Umbilical cord (tissue), 1 donor: ENCODE measurements at regions not wholly inside any gene's neighbourhood (a gene's known extent, or its start where the extent isn't known, plus 50 kb on each side); places are given as distances from the start of the nearest gene placed in this dataset.

ENCODE experiments used
- DNase-seq: peaks from one replicate; pipeline ENCODE4 v3.0.0-alpha.2; 2015; ENCODE audit warnings: low spot score

DNA sequence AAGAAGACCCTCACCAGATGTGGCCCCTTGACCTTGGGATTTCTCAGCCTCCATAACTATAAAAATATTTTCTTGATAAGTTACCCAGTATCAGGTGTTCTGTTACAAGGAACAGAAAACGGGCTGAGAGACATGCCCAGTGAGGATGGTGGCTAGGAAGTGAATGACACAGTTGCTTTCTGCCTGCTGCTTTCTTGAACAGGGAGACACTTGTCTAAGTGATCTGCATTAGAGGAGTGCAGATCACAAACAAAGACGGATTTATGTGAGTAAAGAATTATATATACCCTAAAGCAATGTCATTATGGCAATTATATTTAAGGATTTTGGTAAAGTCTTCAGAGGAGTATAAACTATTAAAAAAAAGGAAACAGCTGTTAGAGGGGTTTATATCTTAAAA lies 169.2 kb upstream of the AHR start:
- no peak for DNase-seq

DNA sequence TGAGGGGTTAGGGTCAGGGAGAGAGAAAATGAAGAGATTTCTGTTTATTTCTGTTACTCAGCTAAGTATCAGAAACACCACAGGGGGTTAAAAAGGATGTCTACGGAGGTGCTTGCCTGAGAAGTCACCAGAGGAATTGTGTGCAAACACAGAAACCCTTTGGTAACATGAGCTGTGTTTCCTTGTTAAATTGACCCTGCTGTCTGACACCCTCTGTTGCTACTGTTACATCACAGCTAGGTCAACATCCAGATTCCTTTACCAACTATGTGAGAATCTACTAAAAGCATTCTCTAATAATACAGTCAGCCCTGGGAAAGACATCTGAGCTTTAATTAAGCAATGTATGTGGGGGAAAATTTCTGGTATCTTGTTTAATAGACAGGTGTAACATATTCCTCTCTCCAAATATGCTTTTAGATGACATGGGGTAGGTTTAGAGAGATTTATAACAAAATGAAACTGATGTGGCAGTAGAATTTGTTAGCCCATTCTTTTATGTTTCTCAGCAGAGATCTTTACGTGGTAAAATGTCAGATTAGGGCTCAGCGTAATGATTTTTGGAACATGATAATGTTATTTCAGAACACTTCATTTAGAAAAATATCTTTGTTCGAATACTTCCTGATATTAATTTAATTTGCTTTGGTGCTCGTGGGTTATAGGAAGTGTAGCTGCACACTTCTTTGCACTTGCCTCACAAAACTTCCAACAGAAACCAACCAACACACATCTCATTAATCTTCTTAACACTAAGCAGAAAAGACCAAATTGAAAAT lies 168.0 kb upstream of the AHR start:
- DNase-seq, result peak; percentile 13

DNA sequence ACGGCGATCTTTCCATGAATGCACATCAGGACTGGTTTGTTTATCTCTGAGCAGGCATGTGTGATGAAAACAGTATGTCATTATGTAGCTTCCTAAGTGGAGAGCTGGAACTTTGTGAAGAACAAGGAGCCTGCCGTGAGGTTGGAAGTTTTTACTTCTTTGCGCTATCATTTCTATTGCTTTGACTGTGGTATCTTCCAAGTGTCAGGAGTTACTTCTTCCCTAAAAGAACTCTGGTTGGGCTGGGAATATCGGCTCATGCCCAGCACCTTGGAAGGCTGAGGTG lies 167.4 kb upstream of the AHR start:
- peak; percentile 9 for DNase-seq

DNA sequence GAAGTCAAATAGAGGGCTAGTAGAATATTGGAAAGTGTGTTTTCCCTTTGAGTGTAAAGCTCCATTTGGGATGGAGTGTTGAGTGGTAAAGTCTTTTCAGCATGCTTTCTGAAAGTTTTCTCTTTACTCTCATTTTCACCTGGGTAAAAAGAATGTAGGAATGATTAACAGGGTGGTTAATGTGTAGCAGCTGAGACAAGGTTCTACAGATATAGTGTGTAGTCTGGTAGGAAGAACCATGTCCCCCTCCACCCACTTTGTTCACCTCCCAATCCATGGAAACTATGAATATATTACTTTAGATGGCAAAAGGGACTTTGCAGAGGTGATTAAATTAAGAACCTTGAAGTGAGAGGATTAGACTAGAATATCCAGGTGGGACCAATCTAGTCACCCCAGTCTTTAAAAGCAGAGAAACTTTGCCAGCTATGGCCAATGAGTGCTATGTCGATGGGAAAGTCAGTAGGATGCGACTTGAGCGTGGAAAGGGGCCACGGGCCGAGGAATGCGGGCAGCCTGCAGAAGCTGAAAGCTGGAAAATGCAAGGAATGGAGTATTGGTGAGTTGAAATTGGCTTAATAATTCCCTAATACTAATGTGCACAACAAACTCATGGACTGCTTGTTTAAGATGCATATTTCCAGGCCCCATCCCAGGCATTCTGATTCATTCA lies 166.3 kb upstream of the AHR start:
- DNase-seq, result no peak

DNA sequence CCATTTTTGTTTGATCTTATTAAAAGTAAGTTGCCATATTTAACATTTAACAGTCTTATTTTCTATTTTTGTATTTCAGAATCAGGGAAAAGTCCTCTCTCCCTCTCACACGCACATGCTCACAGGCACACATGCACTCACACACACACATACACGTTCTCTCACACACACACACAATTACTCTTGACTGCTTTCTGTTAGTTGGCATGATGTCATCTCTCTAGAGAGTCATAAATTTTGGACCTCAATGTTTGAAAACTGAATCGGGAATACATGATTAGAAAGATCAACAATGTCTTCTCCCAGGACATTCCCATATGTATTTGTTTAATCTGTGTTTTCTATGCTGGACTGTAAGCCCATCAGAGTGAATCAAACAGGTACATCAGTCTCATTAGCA lies 165.7 kb upstream of the AHR start:
- no peak for DNase-seq

DNA sequence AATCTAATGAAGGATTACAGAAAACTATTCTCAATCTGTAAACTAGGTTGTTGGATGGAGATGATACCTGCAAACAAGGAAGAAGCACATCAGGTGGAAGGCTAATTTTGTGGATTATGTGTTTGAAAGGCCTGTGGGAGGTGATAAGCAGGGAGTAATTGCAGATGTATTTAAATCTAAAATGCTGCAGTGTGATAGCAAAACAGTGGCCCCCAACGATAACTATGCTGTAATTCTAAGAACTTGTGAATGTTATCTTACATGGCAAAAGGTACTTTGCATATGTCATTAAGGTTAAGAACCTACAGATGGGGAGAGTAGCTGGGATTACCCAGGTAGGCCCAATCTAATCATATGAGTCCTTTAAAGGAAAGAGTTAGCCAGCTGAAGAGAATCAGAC lies 164.5 kb upstream of the AHR start:
- DNase-seq, result no peak

DNA sequence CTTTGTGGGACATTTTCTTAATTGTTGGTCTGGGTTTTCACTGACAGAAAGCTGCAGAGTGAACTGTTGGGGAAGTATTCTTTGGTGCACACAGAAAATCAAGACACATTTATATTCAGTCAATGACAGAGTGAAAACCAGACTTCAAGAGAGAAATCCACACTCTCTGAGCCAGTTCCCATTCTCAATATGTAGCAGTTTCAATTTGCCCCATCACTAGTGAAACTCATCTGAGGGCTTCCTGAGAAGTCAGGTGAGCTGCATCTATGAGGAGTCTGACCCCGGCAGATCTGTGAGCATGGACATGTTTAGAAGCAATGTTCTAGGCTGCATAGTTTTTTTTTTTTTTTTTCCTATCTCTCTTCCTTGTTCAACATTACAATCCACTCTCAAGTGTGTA lies 163.7 kb upstream of the AHR start:
- DNase-seq, result no peak

DNA sequence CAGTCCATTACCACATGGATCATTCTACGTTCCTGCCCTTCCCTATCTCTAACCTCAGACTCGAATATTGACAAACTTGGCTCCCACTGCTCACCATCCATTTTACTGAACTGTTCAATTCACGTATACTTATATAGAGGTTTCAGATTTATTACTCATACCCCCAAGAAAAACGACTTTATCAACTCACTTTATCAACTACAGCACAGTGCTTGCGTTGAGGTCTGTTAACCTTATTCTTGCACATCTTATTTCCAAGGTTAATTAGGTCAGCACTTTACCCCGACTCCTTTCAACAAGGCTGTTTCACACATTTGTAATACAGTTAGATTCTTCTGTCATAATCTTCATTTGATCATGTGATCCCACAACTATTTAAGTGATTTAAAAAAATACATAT lies 162.3 kb upstream of the AHR start:
- DNase-seq, result no peak

DNA sequence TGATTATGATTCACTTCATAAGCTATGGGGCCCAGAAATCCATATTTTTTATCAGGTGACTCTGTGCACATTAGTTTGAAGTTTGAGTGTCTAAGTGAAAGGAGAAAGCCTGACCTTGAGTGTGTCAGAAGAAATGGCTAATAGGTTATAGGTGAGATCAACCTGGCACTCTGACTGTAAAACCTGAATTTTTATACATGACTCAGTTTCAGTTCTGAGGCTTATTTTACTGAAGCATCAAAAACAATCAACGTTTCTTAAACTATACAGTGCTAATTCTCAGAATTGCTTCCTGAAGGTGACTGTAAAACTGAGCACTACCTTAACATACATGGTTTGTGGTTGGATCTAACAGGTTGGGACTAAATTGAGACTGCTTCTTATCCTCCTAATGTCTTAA lies 159.4 kb upstream of the AHR start:
- DNase-seq, result no peak

DNA sequence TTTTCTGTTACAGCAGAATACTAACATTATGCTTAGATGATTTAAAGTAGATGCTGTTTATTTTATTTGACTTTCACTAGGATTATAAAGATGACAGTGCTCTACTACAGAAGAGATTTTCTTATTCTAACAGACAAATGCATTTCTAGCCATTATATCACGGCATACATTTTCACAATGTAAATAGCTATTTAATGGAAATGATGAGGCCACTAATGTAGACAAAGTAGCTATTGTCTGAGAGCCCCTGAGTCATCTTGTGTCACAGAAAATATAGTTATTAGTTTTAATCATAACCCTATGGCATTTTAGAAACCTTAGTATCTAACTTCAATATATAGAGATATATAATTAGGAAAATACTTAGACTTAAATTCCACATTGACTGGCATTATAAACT lies 158.0 kb upstream of the AHR start:
- no peak for DNase-seq

DNA sequence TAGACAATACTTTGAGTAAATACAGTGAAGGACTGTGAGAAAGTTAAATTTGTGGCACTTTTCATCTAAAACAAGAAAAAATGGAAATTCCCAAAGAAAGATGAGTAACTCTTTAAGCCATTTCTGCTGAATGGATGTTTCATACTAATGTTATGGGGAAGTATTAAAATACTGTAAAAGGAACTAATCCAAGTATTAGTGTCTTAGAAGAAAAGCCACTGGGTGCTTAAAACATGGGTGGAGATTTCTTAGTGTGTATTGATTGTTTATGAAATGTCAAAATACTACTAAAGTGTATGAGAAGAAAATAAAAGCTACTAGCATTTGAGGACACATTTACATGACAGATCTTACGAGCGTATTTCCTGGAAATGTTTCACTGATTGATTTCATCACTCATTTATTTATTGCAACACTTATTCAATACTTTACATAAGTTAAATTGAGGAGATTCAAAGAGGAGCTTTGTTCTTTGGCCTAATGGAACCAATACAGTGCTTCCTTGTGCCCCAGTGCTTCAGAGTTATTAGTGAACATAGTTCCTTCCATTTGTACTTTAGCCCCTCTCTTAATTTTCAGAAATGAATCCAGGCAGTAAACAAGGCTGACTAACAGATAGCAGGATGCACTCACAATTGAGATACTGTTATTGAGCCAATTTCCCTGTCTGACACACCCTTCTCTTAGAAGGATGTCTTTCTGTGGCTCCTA lies 155.5 kb upstream of the AHR start:
- DNase-seq, result peak; percentile 3

DNA sequence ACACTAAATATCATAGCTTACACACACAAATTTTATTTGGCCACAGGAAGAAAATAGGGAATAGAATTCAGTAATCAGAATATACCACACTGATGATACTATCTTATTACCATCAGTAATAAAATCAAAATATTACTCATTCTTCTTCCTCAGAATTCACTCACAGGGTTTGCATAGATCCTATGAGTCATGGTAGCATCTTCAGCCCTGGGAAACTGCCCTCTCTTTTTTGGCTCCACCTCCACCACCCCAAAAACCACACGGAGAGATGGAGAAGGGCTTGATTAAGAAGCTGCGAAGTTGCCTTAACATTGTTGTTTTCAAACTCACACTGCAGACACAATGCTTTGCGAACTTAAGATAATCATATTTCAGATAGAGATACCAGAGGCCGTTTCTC lies 154.1 kb upstream of the AHR start:
- no peak for DNase-seq

DNA sequence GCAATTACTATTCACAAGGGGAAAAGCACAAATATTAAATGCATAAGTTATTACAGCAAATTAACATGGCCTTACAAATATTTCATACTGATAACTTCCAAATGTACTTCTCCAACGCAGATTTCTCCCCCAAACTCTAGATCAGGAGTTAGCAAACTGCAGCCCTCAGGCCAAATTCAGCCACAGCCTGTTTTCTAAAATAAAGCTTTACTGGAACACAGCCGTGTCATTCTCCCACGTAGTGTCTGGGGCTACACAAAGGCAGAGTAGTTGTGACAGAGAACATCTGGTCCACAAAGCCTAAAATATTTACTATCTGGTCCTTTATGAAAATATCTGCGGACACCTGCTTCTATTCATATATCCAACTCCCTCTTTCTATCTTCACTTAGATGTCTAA lies 151.8 kb upstream of the AHR start:
- DNase-seq, result no peak

DNA sequence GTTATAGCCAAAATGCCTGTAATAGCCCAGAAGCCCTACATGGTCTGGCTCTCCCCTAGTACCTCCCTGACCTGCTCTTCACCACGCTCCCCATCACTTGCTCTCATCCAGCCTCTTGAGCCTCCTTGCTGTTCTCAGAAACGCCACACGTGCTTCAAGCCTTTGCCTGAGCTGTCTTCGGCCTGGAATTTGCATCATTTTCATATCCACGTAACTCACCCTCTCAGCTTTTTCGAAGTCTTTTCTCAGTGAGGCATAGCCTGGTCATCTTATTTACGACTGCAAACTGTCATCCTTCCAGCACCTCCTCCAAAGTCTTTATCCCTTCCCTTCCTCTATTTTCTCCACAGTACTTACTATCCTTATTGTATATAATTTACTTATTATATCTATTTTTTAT lies 151.0 kb upstream of the AHR start:
- no peak for DNase-seq

DNA sequence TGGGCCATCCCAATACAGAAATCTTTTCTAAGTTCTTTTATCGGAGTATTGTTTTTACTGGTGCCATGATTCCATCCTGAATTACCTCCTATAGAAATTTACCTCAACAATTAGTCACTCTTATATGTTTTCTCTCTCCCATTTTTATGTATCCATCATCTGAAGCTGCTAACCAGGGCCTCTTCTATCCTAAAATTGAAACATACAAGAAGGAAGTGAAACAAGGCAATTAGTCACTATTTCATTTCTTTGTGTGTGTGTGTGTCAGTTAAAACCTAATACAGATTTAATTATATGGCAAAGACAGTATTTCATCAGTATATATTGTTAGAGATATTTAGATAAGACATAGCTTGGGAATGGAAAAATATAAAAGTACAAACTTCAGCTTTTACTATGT lies 148.4 kb upstream of the AHR start:
- no peak for DNase-seq

DNA sequence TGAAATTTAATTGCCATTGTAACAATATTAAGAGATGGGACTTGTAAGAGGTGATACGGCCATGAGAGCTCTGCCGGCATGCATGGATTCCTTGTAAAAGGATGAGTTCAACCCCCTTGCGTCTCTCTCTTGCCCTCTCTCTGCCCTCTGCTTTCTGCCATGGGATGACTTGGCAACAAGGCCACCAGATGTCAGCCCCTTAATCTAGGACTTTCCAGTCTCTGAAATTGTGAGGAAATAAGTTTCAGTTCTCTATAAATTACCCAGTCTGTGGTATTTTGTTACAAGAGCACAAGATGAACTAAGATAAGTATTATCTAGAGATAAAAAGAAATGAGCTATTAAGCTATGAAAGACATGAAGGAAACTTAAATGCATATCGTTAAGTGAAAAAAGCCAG lies 145.7 kb upstream of the AHR start:
- peak; percentile 73 for DNase-seq

DNA sequence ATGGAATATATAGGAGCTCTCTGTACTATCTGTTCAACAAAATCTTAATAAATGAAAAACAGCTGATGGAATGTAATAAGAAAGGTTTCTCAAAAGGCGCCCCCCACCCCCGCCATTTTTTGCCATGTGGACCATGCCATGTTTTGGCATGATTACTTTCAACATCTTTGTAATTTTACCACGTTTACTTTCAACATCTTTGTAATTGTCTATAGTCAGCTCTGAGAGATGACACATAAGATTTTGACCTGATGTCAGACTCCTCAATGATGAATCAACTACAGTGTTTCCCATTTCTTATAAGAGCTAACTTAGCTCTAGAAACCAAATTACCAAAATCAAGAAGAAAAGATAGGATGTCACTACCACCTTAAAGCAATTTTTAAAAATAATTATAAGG lies 144.9 kb upstream of the AHR start:
- DNase-seq, result no peak

DNA sequence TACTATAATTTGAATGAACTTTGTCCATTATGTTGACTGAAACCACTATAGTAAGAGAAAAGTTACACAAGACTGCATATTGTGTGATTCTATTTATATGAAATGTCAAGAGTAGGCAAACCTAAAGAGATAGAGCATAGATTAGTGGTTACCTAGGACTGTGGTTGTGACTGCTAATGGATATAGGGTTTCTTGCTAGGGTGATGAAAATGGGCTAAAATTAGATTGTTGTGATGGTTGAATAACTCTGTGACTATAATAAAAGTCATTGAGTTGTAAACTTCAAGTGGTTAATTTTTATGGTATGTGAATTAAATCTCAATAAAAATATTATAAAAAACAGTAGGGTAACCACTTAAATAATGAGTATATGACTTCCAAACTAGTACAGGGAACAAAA lies 142.9 kb upstream of the AHR start:
- no peak for DNase-seq

DNA sequence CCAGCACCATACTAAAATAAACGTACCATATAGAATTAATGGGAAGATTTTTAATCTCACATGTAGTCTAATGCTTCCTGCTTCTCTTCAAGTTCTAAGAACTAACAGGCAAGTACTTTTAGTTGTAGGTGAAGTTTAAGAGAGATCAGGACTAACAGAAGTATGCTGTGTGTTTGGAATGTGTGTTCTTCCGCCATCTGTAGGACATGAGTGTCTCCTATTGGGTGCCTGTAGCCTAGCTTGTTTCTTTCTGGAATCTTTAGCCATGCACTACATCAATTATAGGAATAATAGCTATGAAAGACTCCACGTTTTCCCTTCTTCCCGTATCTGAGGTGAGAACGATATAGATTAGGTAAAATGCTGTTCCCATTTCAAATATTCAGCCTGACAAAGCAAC lies 140.2 kb upstream of the AHR start:
- DNase-seq, result no peak

DNA sequence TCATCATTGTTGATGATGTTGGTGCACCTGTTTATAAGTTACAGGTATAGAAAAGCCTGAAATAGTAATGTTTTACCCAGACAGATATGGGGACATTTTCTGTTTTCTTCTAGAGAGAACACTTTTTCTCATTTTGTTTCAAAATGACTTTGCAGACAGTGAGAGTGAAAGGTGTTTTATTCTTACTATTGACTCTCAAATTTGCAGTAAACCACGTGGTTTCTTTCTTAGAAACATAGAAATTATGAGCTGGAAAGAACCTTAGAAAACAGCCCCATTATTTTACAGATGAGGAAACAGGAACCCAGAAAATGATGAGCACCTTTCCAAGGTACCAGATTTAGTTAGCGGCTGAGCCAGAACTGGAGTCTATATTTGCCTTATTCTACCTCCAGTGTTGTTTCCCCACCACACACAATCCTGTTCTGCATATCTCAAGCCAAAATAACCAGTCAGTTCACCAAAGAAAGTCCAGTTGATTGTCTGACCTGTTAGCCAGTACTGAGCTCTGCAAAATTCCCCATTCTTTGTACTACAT lies 138.9 kb upstream of the AHR start:
- DNase-seq, result no peak

DNA sequence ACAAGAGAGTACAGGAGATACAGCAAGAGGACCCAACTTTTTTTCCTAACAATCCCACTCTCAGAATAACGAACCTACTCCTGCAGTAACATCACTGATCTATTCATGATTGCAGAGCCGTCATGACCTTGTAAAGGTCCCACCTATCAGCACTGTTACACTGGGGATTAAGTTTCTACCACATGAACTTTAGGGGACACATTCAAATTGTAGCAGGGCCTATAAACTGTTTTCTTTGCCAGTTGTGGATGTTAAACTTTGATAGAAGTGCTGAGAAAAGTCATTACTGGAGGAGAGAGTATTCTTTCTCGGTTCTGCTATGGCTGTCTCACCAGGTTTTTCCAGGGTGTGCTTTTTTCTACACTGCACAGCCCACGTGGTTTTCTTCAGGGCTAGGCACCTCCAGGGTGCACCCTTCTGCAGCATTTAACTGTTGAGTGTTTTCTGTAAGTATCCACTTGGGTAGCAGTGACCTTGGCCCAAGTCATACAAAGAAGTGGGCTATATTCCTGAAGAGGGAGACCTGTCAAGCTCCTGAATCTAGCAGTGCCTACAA lies 131.6 kb upstream of the AHR start:
- DNase-seq, result no peak

DNA sequence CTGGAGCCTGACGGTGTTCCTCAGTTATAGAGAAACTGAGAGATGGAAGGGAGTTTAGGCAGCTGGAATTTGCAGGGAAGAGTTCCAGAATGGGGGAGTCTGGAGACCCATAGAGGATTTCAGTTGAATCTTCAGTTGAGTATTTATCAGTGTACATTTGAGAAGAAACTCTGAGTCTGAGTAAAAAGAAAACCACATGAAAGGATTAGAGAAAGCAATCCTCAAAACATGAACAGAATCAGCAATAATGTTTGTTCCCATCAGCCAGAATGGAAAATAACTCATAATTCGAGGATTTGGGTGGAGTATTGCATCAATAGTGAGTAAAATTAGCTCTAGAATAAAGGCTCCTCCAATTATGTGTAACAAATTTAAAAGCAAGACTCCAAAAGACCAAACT lies 130.0 kb upstream of the AHR start:
- DNase-seq, result peak; percentile 26

DNA sequence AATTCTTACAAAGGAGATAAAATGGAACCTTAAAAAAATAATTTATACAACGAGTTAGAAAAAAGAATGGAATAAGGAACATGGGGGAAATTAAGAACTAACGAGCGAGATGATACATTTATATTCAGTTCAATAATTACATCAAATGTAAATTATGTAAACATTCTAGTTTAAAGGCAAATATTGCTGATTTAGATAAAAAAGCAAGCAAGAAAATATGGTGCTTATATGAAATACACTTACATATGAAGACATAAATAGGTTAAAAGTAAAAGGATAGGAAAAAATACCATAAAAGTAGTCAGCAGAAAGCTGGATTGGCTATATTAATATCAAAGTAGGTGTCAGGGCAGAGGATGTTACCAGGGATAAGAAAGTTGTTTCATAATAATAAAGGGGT lies 127.0 kb upstream of the AHR start:
- DNase-seq, result no peak
